Osteoblast (primary cell): ENCODE measurements at regions not wholly inside any gene's neighbourhood (a gene's known extent, or its start where the extent isn't known, plus 50 kb on each side); places are given as distances from the start of the nearest gene placed in this dataset.

Experiments used
- DNase-seq: peaks from one replicate; pipeline ENCODE4 v3.0.0; 2011; ENCODE audit warnings: low spot score, mixed read lengths; ENCODE audit not compliant: insufficient read length; ENCODE audit errors: missing footprints
- H2AFZ ChIP-seq: 2 replicates; pipeline ENCODE4 v1.6.0; 2011; ENCODE audit warnings: mild to moderate bottlenecking, low read length
- H3K27ac ChIP-seq: 2 replicates; pipeline ENCODE4 v1.5.1; 2011; ENCODE audit warnings: mild to moderate bottlenecking, low read depth, low read length, moderate library complexity
- H3K27me3 ChIP-seq: 2 replicates; pipeline ENCODE4 v1.6.0; 2012; ENCODE audit warnings: mild to moderate bottlenecking, control low read depth, inconsistent platforms, low read length, moderate library complexity; ENCODE audit not compliant: insufficient read depth
- H3K36me3 ChIP-seq: 2 replicates; pipeline ENCODE4 v1.5.1; 2011; ENCODE audit warnings: mild to moderate bottlenecking, low read length, control low read depth, moderate library complexity; ENCODE audit not compliant: insufficient read depth
- H3K4me1 ChIP-seq: 2 replicates; pipeline ENCODE4 v1.5.1; 2011; ENCODE audit warnings: mild to moderate bottlenecking, low read length, control low read depth, moderate library complexity; ENCODE audit not compliant: insufficient read depth
- H3K4me2 ChIP-seq: 2 replicates; pipeline ENCODE4 v1.6.0; 2011; ENCODE audit warnings: mild to moderate bottlenecking, low read length; ENCODE audit not compliant: insufficient read depth
- H3K4me3 ChIP-seq: fragments of 200-600 bp; sonication (generic); 3 replicates; pipeline ENCODE4 v1.5.1; 2012; ENCODE audit warnings: mild to moderate bottlenecking, low read length, inconsistent platforms; ENCODE audit not compliant: insufficient read depth
- H3K79me2 ChIP-seq: 2 replicates; pipeline ENCODE4 v1.6.0; 2012; ENCODE audit warnings: mild to moderate bottlenecking, low read length, control low read depth, inconsistent platforms; ENCODE audit not compliant: insufficient read depth
- H3K9me3 ChIP-seq: 2 replicates; pipeline ENCODE4 v1.5.1; 2011; ENCODE audit warnings: low read depth, low read length, control low read depth
- H4K20me1 ChIP-seq: 2 replicates; pipeline ENCODE4 v1.6.0; 2012; ENCODE audit warnings: mild to moderate bottlenecking, low read length, control low read depth; ENCODE audit not compliant: insufficient read depth
- CTCF ChIP-seq: IDR thresholded peaks from 2 replicates; pipeline ENCODE4 v1.5.1; 2011; ENCODE audit warnings: mild to moderate bottlenecking, low read depth, low read length, moderate library complexity; ENCODE audit errors: extremely low read depth

DNA sequence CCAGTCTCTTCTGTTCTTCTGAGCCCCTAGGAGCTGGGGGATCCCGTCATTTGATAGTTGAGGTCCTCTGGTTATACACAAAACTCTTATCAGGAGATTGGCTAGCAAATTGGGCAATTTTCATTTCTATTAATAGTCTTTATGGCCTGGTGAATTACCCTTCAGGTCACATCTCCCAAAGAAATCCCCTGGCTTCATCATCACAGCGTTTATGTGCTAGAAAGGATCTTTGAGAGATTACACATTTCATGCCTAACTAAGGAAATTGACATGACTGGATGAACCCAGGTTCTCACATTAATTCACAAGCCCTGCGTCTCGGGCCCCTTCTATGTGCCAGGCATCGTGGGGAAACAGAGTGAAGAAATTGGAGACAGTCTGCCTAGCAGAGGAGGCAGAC lies 227.4 kb upstream of the PROK2 start:
- Histone ChIP-seq H2AFZ (no peak overlapping the region), H3K27me3 (no peaks in the 10 kb centered on the region), H3K4me1 (peaks cover 42% of the 10 kb centered on the region), H3K9me3 (no peaks in the 10 kb centered on the region), H3K79me2 (no peaks in the 10 kb centered on the region), H3K4me2 (no peak overlapping the region), H4K20me1 (no peaks in the 10 kb centered on the region), H3K27ac (no peak overlapping the region), H3K4me3 (no peak overlapping the region), H3K36me3 (no peaks in the 10 kb centered on the region)
- TF ChIP-seq CTCF = no peak
- DNase-seq = no peak

DNA sequence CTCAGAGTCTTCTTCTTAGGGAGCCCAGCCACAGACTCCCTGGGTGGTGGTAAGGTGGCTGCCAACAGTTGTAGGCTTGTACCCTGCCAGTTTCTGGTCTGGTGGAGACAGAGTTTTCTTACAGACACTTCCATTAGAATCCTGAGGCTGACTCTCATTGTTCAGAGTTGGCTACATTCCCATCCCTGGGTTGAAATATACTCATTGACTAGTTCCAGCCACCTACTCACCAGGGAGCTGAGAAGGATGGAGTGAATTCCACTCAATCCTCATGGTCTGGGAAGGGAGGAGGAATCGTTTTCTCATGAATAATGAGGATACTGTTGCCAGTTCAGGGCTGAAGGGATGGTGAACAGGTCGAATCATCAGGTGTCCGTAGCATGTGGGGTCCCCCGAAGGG lies 226.5 kb upstream of the PROK2 start:
- Histone ChIP-seq H3K27me3 (no peaks in the 10 kb centered on the region), H3K4me1 (peaks cover 42% of the 10 kb centered on the region), H3K4me3 (no peak overlapping the region), H3K4me2 (peak overlapping the region; percentile 12), H3K36me3 (no peaks in the 10 kb centered on the region), H3K9me3 (no peaks in the 10 kb centered on the region), H4K20me1 (no peaks in the 10 kb centered on the region), H3K79me2 (no peaks in the 10 kb centered on the region), H3K27ac (peak overlapping the region; percentile 73), H2AFZ (no peak overlapping the region)
- DNase-seq = peak; percentile 81
- TF ChIP-seq CTCF = no peak

GRCh38 chr3:72009851-72010443 lies 225.0 kb upstream of the PROK2 start:
- peak overlapping the region; percentile 41 for H3K4me2 ChIP-seq
- no peaks in the 10 kb centered on the region for H3K9me3 ChIP-seq
- peak overlapping the region; percentile 3 for H2AFZ ChIP-seq
- H3K27me3 ChIP-seq = no peaks in the 10 kb centered on the region
- H3K36me3 ChIP-seq = no peaks in the 10 kb centered on the region
- H3K79me2 ChIP-seq = no peaks in the 10 kb centered on the region
- peak overlapping the region; percentile 73 for H3K27ac ChIP-seq
- no peak for TF ChIP-seq CTCF
- H3K4me3 ChIP-seq = no peak overlapping the region
- H3K4me1 ChIP-seq = peaks cover 48% of the 10 kb centered on the region
- DNase-seq = no peak
- H4K20me1 ChIP-seq = no peaks in the 10 kb centered on the region

- no peak for TF ChIP-seq CTCF
- Histone ChIP-seq H2AFZ (peak overlapping the region; percentile 76), H3K79me2 (no peaks in the 10 kb centered on the region), H3K4me1 (peaks cover 52% of the 10 kb centered on the region), H3K4me2 (peak overlapping the region; percentile 12), H3K36me3 (no peaks in the 10 kb centered on the region), H3K4me3 (no peak overlapping the region), H3K27me3 (no peaks in the 10 kb centered on the region), H3K27ac (peak overlapping the region; percentile 82), H3K9me3 (no peaks in the 10 kb centered on the region), H4K20me1 (no peaks in the 10 kb centered on the region)
- no peak for DNase-seq
Measured at GRCh38 chr3:72008226-72008996, 223.5 kb upstream of the PROK2 start.
